Tibial nerve (tissue), 4 donors: ENCODE measurements at regions not wholly inside any gene's neighbourhood (a gene's known extent, or its start where the extent isn't known, plus 50 kb on each side); places are given as distances from the start of the nearest gene placed in this dataset.

Source experiments
- DNase-seq, 2 donors: peaks; one replicate each; pipeline ENCODE4 v3.0.0-alpha.2; 2019; ENCODE audit warnings: low spot score in 2 of 2
- H3K27ac ChIP-seq, 4 donors: fragments of 200-600 bp; sonication (generic) in 3 of 4; one replicate each; pipeline ENCODE4 v1.5.1; 2017 to 2019; ENCODE audit warnings: mild to moderate bottlenecking in 1 of 4
- H3K27me3 ChIP-seq, 2 donors: fragments of 200-600 bp; sonication (generic) in 1 of 2; one replicate each; pipeline versions ENCODE4 v1.5.1 to v1.6.0; 2017 to 2019
- H3K36me3 ChIP-seq, 3 donors: fragments of 200-600 bp; sonication (generic); one replicate each; pipeline ENCODE4 v1.5.1; 2018 to 2019
- H3K4me1 ChIP-seq, 4 donors: fragments of 200-600 bp; sonication (generic) in 3 of 4; one replicate each; pipeline ENCODE4 v1.5.1; 2017 to 2019
- H3K4me3 ChIP-seq, 4 donors: fragments of 200-600 bp; sonication (generic) in 3 of 4; one replicate each; pipeline ENCODE4 v1.5.1; 2017 to 2019; ENCODE audit warnings: mild to moderate bottlenecking in 1 of 4, moderate library complexity in 1 of 4
- H3K9me3 ChIP-seq, 4 donors: fragments of 200-600 bp; sonication (generic) in 3 of 4; one replicate each; pipeline ENCODE4 v1.5.1; 2017 to 2019
- EP300 ChIP-seq, 2 donors: sonication (generic); formaldehyde crosslinking; IDR thresholded peaks; one replicate each; pipeline ENCODE4 v1.6.1; 2017; ENCODE audit warnings: antibody characterized with exemption in 2 of 2, mild to moderate bottlenecking in 1 of 2
- POLR2A ChIP-seq, 2 donors: fragments of 450-650 bp; IDR thresholded peaks; one replicate each; pipeline ENCODE4 v1.6.1; 2017; ENCODE audit warnings: antibody characterized with exemption in 2 of 2, mild to moderate bottlenecking in 2 of 2, moderate library complexity in 2 of 2
- WGBS, 2 donors: methylation state at CpG; one replicate each; pipeline ENCODE4 v1.1.5; 2018; 5-methylcytosine and 5-hydroxymethylcytosine counted together
- TF ChIP-seq, protein P1 (sequence below), 5 experiments: fragments of 200-600 bp in 3 of 5; fragments of 450-650 bp in 2 of 5; sonication (generic) in 3 of 5; IDR thresholded peaks; one replicate each; pipeline ENCODE4 v1.5.1; 2016 to 2019; ENCODE audit warnings: antibody characterized with exemption in 5 of 5, mild to moderate bottlenecking in 3 of 5, moderate library complexity in 2 of 5

DNA sequence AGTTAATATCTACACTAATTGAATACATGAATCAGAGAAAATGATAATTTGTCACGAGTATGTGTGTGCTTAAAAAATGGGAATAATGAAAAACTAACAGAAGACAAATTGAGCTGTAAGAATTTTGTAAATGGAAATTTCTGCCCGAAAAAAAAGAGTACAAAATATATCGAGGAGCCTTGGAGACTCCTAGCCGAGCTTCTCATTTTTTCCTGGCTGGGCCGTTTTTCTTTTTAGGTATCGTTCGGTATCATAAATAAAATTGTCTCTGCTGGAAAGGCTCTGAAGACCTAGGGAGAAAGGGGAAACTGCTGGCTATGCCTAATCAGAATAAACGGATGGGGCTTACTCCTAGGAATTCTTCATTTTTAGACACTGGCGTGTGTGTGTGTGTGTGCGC, 227.2 kb upstream of the RAG2 start:
- Histone ChIP-seq H3K27me3 (no peaks in the 10 kb centered on the region), H3K27ac (no peak overlapping the region), H3K9me3 (no peaks in the 10 kb centered on the region), H3K4me3 (no peak overlapping the region), H3K4me1 (no peaks in the 10 kb centered on the region), H3K36me3 (no peaks in the 10 kb centered on the region)
- DNase-seq, result no peak
- WGBS, 2 donors, result 81 to 83% methylated on average over 10 of the region's 10 CpGs
- TF ChIP-seq, protein P1, sequence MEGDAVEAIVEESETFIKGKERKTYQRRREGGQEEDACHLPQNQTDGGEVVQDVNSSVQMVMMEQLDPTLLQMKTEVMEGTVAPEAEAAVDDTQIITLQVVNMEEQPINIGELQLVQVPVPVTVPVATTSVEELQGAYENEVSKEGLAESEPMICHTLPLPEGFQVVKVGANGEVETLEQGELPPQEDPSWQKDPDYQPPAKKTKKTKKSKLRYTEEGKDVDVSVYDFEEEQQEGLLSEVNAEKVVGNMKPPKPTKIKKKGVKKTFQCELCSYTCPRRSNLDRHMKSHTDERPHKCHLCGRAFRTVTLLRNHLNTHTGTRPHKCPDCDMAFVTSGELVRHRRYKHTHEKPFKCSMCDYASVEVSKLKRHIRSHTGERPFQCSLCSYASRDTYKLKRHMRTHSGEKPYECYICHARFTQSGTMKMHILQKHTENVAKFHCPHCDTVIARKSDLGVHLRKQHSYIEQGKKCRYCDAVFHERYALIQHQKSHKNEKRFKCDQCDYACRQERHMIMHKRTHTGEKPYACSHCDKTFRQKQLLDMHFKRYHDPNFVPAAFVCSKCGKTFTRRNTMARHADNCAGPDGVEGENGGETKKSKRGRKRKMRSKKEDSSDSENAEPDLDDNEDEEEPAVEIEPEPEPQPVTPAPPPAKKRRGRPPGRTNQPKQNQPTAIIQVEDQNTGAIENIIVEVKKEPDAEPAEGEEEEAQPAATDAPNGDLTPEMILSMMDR (IDR thresholded peaks at IDR 0.05), result no peak
- TF ChIP-seq POLR2A (IDR thresholded peaks at IDR 0.05) (no peak), EP300 (IDR thresholded peaks at IDR 0.05) (no peak)

- Histone ChIP-seq H3K4me1 (no peaks in the 10 kb centered on the region), H3K27ac (no peak overlapping the region), H3K36me3 (no peaks in the 10 kb centered on the region), H3K27me3 (no peaks in the 10 kb centered on the region), H3K4me3 (no peak overlapping the region), H3K9me3 (no peaks in the 10 kb centered on the region)
- WGBS, 2 donors, result 73 to 74% methylated on average over 1 of the region's 1 CpG
- no peak for DNase-seq
- no peak for TF ChIP-seq EP300 (IDR thresholded peaks at IDR 0.05)
- TF ChIP-seq, protein P1 (IDR thresholded peaks at IDR 0.05), result no peak
- TF ChIP-seq POLR2A (IDR thresholded peaks at IDR 0.05), result no peak
Observed at GRCh38 chr11:36824349-36824748, 226.3 kb upstream of the RAG2 start.

- Histone ChIP-seq H3K27me3 (no peaks in the 10 kb centered on the region), H3K4me1 (no peaks in the 10 kb centered on the region), H3K4me3 (no peak overlapping the region), H3K27ac (no peak overlapping the region), H3K36me3 (no peaks in the 10 kb centered on the region), H3K9me3 (no peaks in the 10 kb centered on the region)
- TF ChIP-seq POLR2A (IDR thresholded peaks at IDR 0.05) (no peak), EP300 (IDR thresholded peaks at IDR 0.05) (no peak)
- TF ChIP-seq, protein P1 (IDR thresholded peaks at IDR 0.05), result no peak
- no peak for DNase-seq
- 92 to 93% methylated on average over 1 of the region's 1 CpG for WGBS, 2 donors
Observed at GRCh38 chr11:36822829-36823228, 224.8 kb upstream of the RAG2 start.

DNA sequence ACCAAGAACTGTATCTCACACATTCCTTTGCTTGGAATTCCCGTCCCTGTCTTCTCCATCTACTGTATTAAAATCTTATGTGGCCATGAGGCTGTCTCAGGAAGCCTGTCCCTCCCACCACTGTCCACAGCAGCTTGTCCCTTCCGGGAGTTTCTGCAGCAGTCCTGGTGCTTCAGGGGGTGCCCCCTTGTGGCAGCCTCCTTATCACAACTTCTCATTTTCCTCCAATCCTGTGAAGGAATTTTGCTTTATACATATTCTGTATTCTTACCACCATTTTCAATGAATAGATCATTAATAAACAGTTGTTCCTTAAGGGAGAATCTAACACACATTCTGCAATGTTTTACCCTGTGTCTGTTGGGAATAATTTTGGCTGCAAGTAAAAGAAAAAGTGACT, 220.4 kb upstream of the RAG2 start:
- WGBS, 2 donors, result 36 to 39% methylated on average over 2 of the region's 2 CpGs

GRCh38 chr11:36817336-36817965, 219.4 kb upstream of the RAG2 start:
- 73 to 76% methylated on average over 6 of the region's 6 CpGs for WGBS, 2 donors
- DNase-seq, result no peak
- Histone ChIP-seq H3K27me3 (no peaks in the 10 kb centered on the region), H3K9me3 (no peaks in the 10 kb centered on the region), H3K36me3 (no peaks in the 10 kb centered on the region), H3K4me1 (no peaks in the 10 kb centered on the region), H3K4me3 (no peak overlapping the region), H3K27ac (no peak overlapping the region)
- TF ChIP-seq EP300 (IDR thresholded peaks at IDR 0.05) (no peak), POLR2A (IDR thresholded peaks at IDR 0.05) (no peak)
- TF ChIP-seq, protein P1 (IDR thresholded peaks at IDR 0.05), result no peak

More for the DNA sequence above, 220.4 kb upstream of the RAG2 start:
- H3K9me3 ChIP-seq, result no peaks in the 10 kb centered on the region
- DNase-seq, result no peak
- no peak overlapping the region for H3K4me3 ChIP-seq
- H3K27me3 ChIP-seq, result no peaks in the 10 kb centered on the region
- H3K36me3 ChIP-seq, result no peaks in the 10 kb centered on the region
- H3K4me1 ChIP-seq, result no peaks in the 10 kb centered on the region
- TF ChIP-seq, protein P1 (IDR thresholded peaks at IDR 0.05), result no peak
- TF ChIP-seq EP300 (IDR thresholded peaks at IDR 0.05), result no peak
- no peak for TF ChIP-seq POLR2A (IDR thresholded peaks at IDR 0.05)
- H3K27ac ChIP-seq, result no peak overlapping the region
